ENCODE measurements at regions not wholly inside any gene's neighbourhood (a gene's known extent, or its start where the extent isn't known, plus 50 kb on each side); places are given as distances from the start of the nearest gene placed in this dataset.

GRCh38 chr14:106347291-106347778 lies 821.0 kb downstream of the TMEM121 start:
- WGBS (ENCODE audit: low lambda C conversion rate): 2% methylated on average over 4 of the region's 4 CpGs
- H3K4me3 ChIP-seq (replicated peaks in 1 of 3; ENCODE audit: insufficient read depth in 1 of 3, low read depth in 2 of 3, low read length in 3 of 3): no peak overlapping the region
- BruUV-seq (replicated peaks): no TSS peak
- no peak overlapping the region for H3K4me2 ChIP-seq (ENCODE audit: low read depth, low read length)
- no peak overlapping the region for H3K27ac ChIP-seq (ENCODE audit: extremely low read length, insufficient read depth, low read length)
- no peaks in the 10 kb centered on the region for H3K27me3 ChIP-seq (ENCODE audit: control insufficient read depth in 1 of 2, insufficient read depth in 2 of 2, low read length in 2 of 2)
- in situ Hi-C loops (cut with HindIII; ENCODE audit: extremely low pct_ligation_motif_present, low pct_unique_long_range_greater_than_20kb) (no loop called here), intact Hi-C loops (cut with micrococcal nuclease; ENCODE audit: unreplicated experiment) (no loop called here)
- no peaks in the 10 kb centered on the region for H3K4me1 ChIP-seq (ENCODE audit: insufficient read depth, low read length)
- POLR2A ChIA-PET: no interaction called here
- CTCF ChIA-PET (ENCODE audit: low intra/inter-chr PET ratio, low total read pairs): no interaction called here
- H3K79me2 ChIP-seq (ENCODE audit: insufficient read depth, low read length): no peaks in the 10 kb centered on the region
- H3K9ac ChIP-seq (ENCODE audit: insufficient read depth, low read depth, low read length): no peak overlapping the region
- H2AFZ ChIP-seq (ENCODE audit: low read length): no peak overlapping the region
- no peaks in the 10 kb centered on the region for H3K36me3 ChIP-seq (replicated peaks in 1 of 2; ENCODE audit: control insufficient read depth in 1 of 2, insufficient read depth in 2 of 2, low read length in 2 of 2)
- DNase-seq (ENCODE audit: low spot score) (no peak), FAIRE-seq (no peak), ATAC-seq (no peak)
- no peaks in the 10 kb centered on the region for H3K9me3 ChIP-seq (ENCODE audit: low read length)
- no peaks in the 10 kb centered on the region for H4K20me1 ChIP-seq (ENCODE audit: insufficient read depth, low read length)
- no peak for TF ChIP-seq ZBTB1 (CRISPR knock-in tag; IDR thresholded peaks at IDR 0.05; ENCODE audit: borderline replicate concordance)
- no peak for TF ChIP-seq TOE1 (CRISPR knock-in tag; IDR thresholded peaks at IDR 0.05)
- TF ChIP-seq FLYWCH1 (CRISPR knock-in tag; IDR thresholded peaks at IDR 0.05): no peak
- TF ChIP-seq ZNF253 (CRISPR knock-in tag; IDR thresholded peaks at IDR 0.05; ENCODE audit: borderline replicate concordance): no peak
- TF ChIP-seq ZNF646 (CRISPR knock-in tag; IDR thresholded peaks at IDR 0.05): no peak
- TF ChIP-seq ZC3H13 (CRISPR knock-in tag; IDR thresholded peaks at IDR 0.05): no peak
- TF ChIP-seq ZNF142 (CRISPR knock-in tag; IDR thresholded peaks at IDR 0.05): no peak
- no peak for TF ChIP-seq PRDM15 (CRISPR knock-in tag; IDR thresholded peaks at IDR 0.05)

Data from HepG2 (cell line).